H1 (cell line): ENCODE measurements at regions not wholly inside any gene's neighbourhood (a gene's known extent, or its start where the extent isn't known, plus 50 kb on each side); places are given as distances from the start of the nearest gene placed in this dataset.

ENCODE experiments used
- CTCF ChIA-PET: fragments of 300-600 bp; sonication (Branson Sonifier 250); formaldehyde crosslinking; loops from one replicate; lab custom pipeline; 2021; ENCODE audit not compliant: partially characterized antibody; lab: Charles Lee
- POLR2A ChIA-PET: fragments of 300-600 bp; sonication (Branson Sonifier 250); formaldehyde crosslinking; loops from one replicate; lab custom pipeline; 2021; ENCODE audit warnings: inconsistent platforms; ENCODE audit not compliant: partially characterized antibody; lab: Charles Lee
- DNase-seq, 2 experiments: peaks; one replicate each; pipeline versions ENCODE4 v3.0.0 to v3.0.0-alpha.2; 2010 to 2022; ENCODE audit warnings: low spot score in 2 of 2, low read depth in 1 of 2, mixed read lengths in 1 of 2
- FAIRE-seq: peaks from 2 replicates; lab custom pipeline; 2011; peaks lifted over from hg19 to GRCh38; lab: Jason Lieb, UNC
- H2AFZ ChIP-seq: 2 replicates; pipeline ENCODE4 v1.8.1; 2012; ENCODE audit warnings: low read length, inconsistent platforms
- H2AK5ac ChIP-seq: 2 replicates; pipeline ENCODE4 v1.6.1; 2013; ENCODE audit warnings: low read depth, low read length
- H2BK120ac ChIP-seq: replicated peaks from 2 replicates; pipeline ENCODE3; 2013; ENCODE audit warnings: low read depth, low read length, inconsistent platforms
- H2BK12ac ChIP-seq: 2 replicates; pipeline ENCODE4 v1.6.1; 2013; ENCODE audit warnings: low read depth, low read length
- H2BK15ac ChIP-seq: 2 replicates; pipeline ENCODE4 v1.6.1; 2013; ENCODE audit warnings: low read length
- H2BK20ac ChIP-seq: 2 replicates; pipeline ENCODE4 v1.6.1; 2013; ENCODE audit warnings: low read length
- H2BK5ac ChIP-seq: 2 replicates; pipeline ENCODE4 v1.6.1; 2013; ENCODE audit warnings: low read depth, low read length
- H3K14ac ChIP-seq: 2 replicates; pipeline ENCODE4 v1.6.1; 2013; ENCODE audit warnings: inconsistent platforms; ENCODE audit not compliant: insufficient read length
- H3K18ac ChIP-seq: 2 replicates; pipeline ENCODE4 v1.6.1; 2013; ENCODE audit warnings: low read length; ENCODE audit errors: extremely low read depth
- H3K23ac ChIP-seq: 2 replicates; pipeline ENCODE4 v1.6.1; 2013; ENCODE audit warnings: inconsistent platforms; ENCODE audit not compliant: insufficient read length
- H3K23me2 ChIP-seq: 2 replicates; pipeline ENCODE4 v1.6.1; 2013; ENCODE audit warnings: low read depth, low read length
- H3K27ac ChIP-seq: 2 replicates; pipeline ENCODE4 v1.6.1; 2011; ENCODE audit warnings: low read depth, low read length, inconsistent platforms
- H3K27me3 ChIP-seq, 4 experiments: replicated peaks in 1 of 4; 1 replicate in 1 of 4; 2 replicates in 3 of 4; pipeline versions ENCODE4 v1.6.1 to v1.8.1; 2011 to 2013; ENCODE audit warnings: low read length in 3 of 4, mild to moderate bottlenecking in 3 of 4, inconsistent platforms in 2 of 4, mixed read lengths in 2 of 4, moderate library complexity in 1 of 4; ENCODE audit not compliant: control insufficient read depth in 3 of 4, insufficient read depth in 3 of 4; ENCODE audit errors: extremely low read depth in 1 of 4
- H3K36me3 ChIP-seq, 4 experiments: 2 replicates each; pipeline versions ENCODE4 v1.6.1 to v1.8.1; 2011 to 2013; ENCODE audit warnings: mild to moderate bottlenecking in 4 of 4, low read length in 3 of 4, moderate library complexity in 2 of 4, control low read depth in 1 of 4, inconsistent platforms in 1 of 4; ENCODE audit not compliant: insufficient read depth in 4 of 4, control insufficient read depth in 2 of 4
- H3K4ac ChIP-seq: replicated peaks from 2 replicates; pipeline ENCODE3; 2013; ENCODE audit warnings: low read length, low read depth, mixed read lengths, inconsistent platforms; ENCODE audit not compliant: insufficient read length
- H3K4me1 ChIP-seq, 4 experiments: replicated peaks in 1 of 4; 1 replicate in 1 of 4; 2 replicates in 3 of 4; pipeline versions ENCODE4 v1.6.1 to v1.8.1; 2011 to 2013; ENCODE audit warnings: low read length in 3 of 4, inconsistent platforms in 2 of 4, mixed read lengths in 1 of 4; ENCODE audit not compliant: insufficient read depth in 4 of 4, control insufficient read depth in 3 of 4
- H3K4me2 ChIP-seq, 2 experiments: 2 replicates each; pipeline versions ENCODE4 v1.6.1 to v1.8.1; 2011 to 2013; ENCODE audit warnings: low read depth in 2 of 2, low read length in 2 of 2, control low read depth in 1 of 2, inconsistent platforms in 1 of 2, mild to moderate bottlenecking in 1 of 2; ENCODE audit not compliant: insufficient read depth in 1 of 2
- H3K4me3 ChIP-seq, 4 experiments: fragments of 200-600, 300-600 bp in 1 of 4; sonication (generic), shearing (Covaris generic), sonication (Bioruptor Twin) in 1 of 4; 2 replicates each; pipeline versions ENCODE4 v1.5.1 to v1.8.1; 2011 to 2016; ENCODE audit warnings: low read length in 4 of 4, low read depth in 3 of 4, control low read depth in 2 of 4, inconsistent platforms in 2 of 4, mild to moderate bottlenecking in 2 of 4, mixed read lengths in 1 of 4, moderate library complexity in 1 of 4; ENCODE audit not compliant: insufficient read depth in 2 of 4; ENCODE audit errors: extremely low read depth in 1 of 4
- H3K56ac ChIP-seq: replicated peaks from 2 replicates; pipeline ENCODE3; 2013; ENCODE audit warnings: low read depth, mild to moderate bottlenecking, mixed read lengths, low read length, inconsistent platforms; ENCODE audit not compliant: insufficient read length
- H3K79me1 ChIP-seq: 2 replicates; pipeline ENCODE4 v1.6.1; 2013; ENCODE audit warnings: low read depth, low read length, control low read depth
- H3K79me2 ChIP-seq, 2 experiments: 2 replicates each; pipeline versions ENCODE4 v1.6.1 to v1.8.1; 2012 to 2013; ENCODE audit warnings: low read length in 2 of 2, mild to moderate bottlenecking in 2 of 2, inconsistent platforms in 1 of 2; ENCODE audit not compliant: insufficient read depth in 2 of 2, control insufficient read depth in 1 of 2
- H3K9ac ChIP-seq, 4 experiments: replicated peaks in 1 of 4; 1 replicate in 1 of 4; 2 replicates in 3 of 4; pipeline versions ENCODE4 v1.6.1 to v1.8.1; 2011 to 2013; ENCODE audit warnings: low read depth in 3 of 4, low read length in 3 of 4, control low read depth in 2 of 4, mild to moderate bottlenecking in 2 of 4, moderate library complexity in 2 of 4, inconsistent platforms in 1 of 4; ENCODE audit errors: extremely low read depth in 1 of 4
- H3K9me3 ChIP-seq, 2 experiments: 2 replicates each; pipeline versions ENCODE4 v1.6.1 to v1.8.1; 2012 to 2013; ENCODE audit warnings: mild to moderate bottlenecking in 2 of 2, moderate library complexity in 2 of 2, control low read depth in 1 of 2, inconsistent platforms in 1 of 2, low read depth in 1 of 2, low read length in 1 of 2, mixed read lengths in 1 of 2; ENCODE audit not compliant: insufficient read depth in 2 of 2
- H4K20me1 ChIP-seq, 2 experiments: replicated peaks in 1 of 2; 2 replicates each; pipeline versions ENCODE3 to v1.8.1; 2011 to 2013; ENCODE audit warnings: inconsistent platforms in 2 of 2, low read length in 2 of 2, mild to moderate bottlenecking in 1 of 2; ENCODE audit not compliant: insufficient read depth in 2 of 2, control insufficient read depth in 1 of 2
- H4K5ac ChIP-seq: 2 replicates; pipeline ENCODE4 v1.6.1; 2013; ENCODE audit warnings: low read length, low read depth, mixed read lengths, inconsistent platforms; ENCODE audit not compliant: insufficient read length
- H4K8ac ChIP-seq: 2 replicates; pipeline ENCODE4 v1.8.0; 2013; ENCODE audit warnings: mild to moderate bottlenecking, moderate library complexity, low read length, inconsistent platforms; ENCODE audit not compliant: insufficient read depth; ENCODE audit errors: extremely low read depth
- H4K91ac ChIP-seq: replicated peaks from 2 replicates; pipeline ENCODE3; 2013; ENCODE audit warnings: low read length, mixed read lengths, inconsistent platforms; ENCODE audit not compliant: insufficient read length
- CBX5 ChIP-seq: fragments of 300-800, 300-1000 bp; sonication (generic); IDR thresholded peaks from 2 replicates; pipeline ENCODE4 v1.7.1; 2016; ENCODE audit warnings: antibody characterized with exemption, low read length, low read depth
- CREB1 ChIP-seq: IDR thresholded peaks from 2 replicates; pipeline ENCODE4 v1.6.1; 2012; ENCODE audit warnings: inconsistent platforms
- POU5F1 ChIP-seq: IDR thresholded peaks from 2 replicates; pipeline ENCODE4 v1.6.1; 2011; ENCODE audit warnings: low read depth, mild to moderate bottlenecking, low read length, moderate library complexity
- SAP30 ChIP-seq: fragments of 300-600 bp; sonication (generic); IDR thresholded peaks from 2 replicates; pipeline ENCODE4 v1.7.1; 2012; ENCODE audit warnings: low read length, moderate library complexity, mild to moderate bottlenecking, inconsistent platforms; ENCODE audit not compliant: insufficient read depth, insufficient replicate concordance
- SIRT6 ChIP-seq: IDR thresholded peaks from one replicate; pipeline ENCODE4 v1.7.1; 2012; ENCODE audit warnings: low read length, inconsistent platforms
- TBP ChIP-seq: IDR thresholded peaks from 2 replicates; pipeline ENCODE4 v1.6.1; 2011; ENCODE audit warnings: low read depth, low read length, improper control_type of control experiment
- WGBS, 2 experiments: shearing (Covaris generic) in 1 of 2; methylation state at CpG; one replicate each; pipeline versions ENCODE4 v1.1.6 to v1.1.7; 2013 to 2015; ENCODE audit warnings: low lambda C conversion rate in 2 of 2, mixed read lengths in 2 of 2, inconsistent platforms in 1 of 2, low coverage in 1 of 2, missing lambda C conversion rate in 1 of 2; ENCODE audit not compliant: insufficient replicate concordance in 2 of 2, insufficient coverage in 1 of 2, insufficient read length in 1 of 2; ENCODE audit errors: extremely low coverage in 1 of 2, missing lambda C conversion rate in 1 of 2; 5-methylcytosine and 5-hydroxymethylcytosine counted together
- TF ChIP-seq, protein P1 (sequence below): IDR thresholded peaks from 2 replicates; pipeline ENCODE4 v1.6.1; 2012; ENCODE audit warnings: inconsistent platforms

- H3K9ac ChIP-seq, result no peak overlapping the region
- CTCF ChIA-PET, result interaction anchor here (0.6 to 2.1 kb wide), 4 partner anchors 9 to 193 kb away, joined by 3 to 5 read pairs (median 4); no protein-coding TSS in a partner anchor
- no peak for TF ChIP-seq TBP
- TF ChIP-seq SAP30, result no peak
- TF ChIP-seq CREB1, result no peak
- TF ChIP-seq SIRT6, result no peak
- TF ChIP-seq, protein P1, sequence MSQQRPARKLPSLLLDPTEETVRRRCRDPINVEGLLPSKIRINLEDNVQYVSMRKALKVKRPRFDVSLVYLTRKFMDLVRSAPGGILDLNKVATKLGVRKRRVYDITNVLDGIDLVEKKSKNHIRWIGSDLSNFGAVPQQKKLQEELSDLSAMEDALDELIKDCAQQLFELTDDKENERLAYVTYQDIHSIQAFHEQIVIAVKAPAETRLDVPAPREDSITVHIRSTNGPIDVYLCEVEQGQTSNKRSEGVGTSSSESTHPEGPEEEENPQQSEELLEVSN, result peak; percentile 21; the same call in 1 of the 2 replicates
- TF ChIP-seq CBX5, result no peak
- no peak for TF ChIP-seq POU5F1
Measured at GRCh38 chr12:116416166-116416565, 138.7 kb upstream of the MED13L start.

More at GRCh38 chr12:116416166-116416565, 138.7 kb upstream of the MED13L start:
- Histone ChIP-seq H3K79me2 (no peaks in the 10 kb centered on the region), H2BK5ac (peak overlapping the region; percentile 91; the same call in 1 of the 2 replicates), H4K8ac (no peak overlapping the region), H2BK12ac (0 out of 2 replicates have a peak overlapping the region, but pooled peaks have one; percentile 9), H3K27ac (no peak overlapping the region), H3K27me3 (no peaks in the 10 kb centered on the region), H3K4me3 (no peak overlapping the region), H4K20me1 (peaks cover 0 to 4% of the 10 kb centered on the region in 2 experiments), H4K91ac (no peak overlapping the region), H2BK120ac (no peak overlapping the region), H3K36me3 (no peaks in the 10 kb centered on the region; a peak in 1 of 8 replicates), H2BK20ac (0 out of 2 replicates have a peak overlapping the region, but pooled peaks have one; percentile 48), H3K4me2 (no peak overlapping the region; a peak in 1 of 4 replicates), H3K9me3 (no peaks in the 10 kb centered on the region), H4K5ac (no peak overlapping the region), H3K4me1 (peaks cover 3 to 10% (median 5%) of the 10 kb centered on the region in 4 experiments; a peak in 6 of 7 replicates), H2BK15ac (0 out of 2 replicates have a peak overlapping the region, but pooled peaks have one; percentile 61), H3K79me1 (no peaks in the 10 kb centered on the region), H3K56ac (no peak overlapping the region), H2AFZ (no peak overlapping the region), H3K23me2 (peaks cover 7% of the 10 kb centered on the region), H3K4ac (no peak overlapping the region), H3K14ac (no peak overlapping the region), H3K23ac (no peak overlapping the region), H3K18ac (no peak overlapping the region; the same call in 1 of the 2 replicates), H2AK5ac (no peak overlapping the region)
- POLR2A ChIA-PET, result no interaction called here
- 61% methylated on average over 3 of the region's 3 CpGs; no CpG with 5 or more reads in 1 of the 2 experiments for WGBS, 2 experiments
- no peak for FAIRE-seq
- no peak for DNase-seq
